ENCODE measurements at regions not wholly inside any gene's neighbourhood (a gene's known extent, or its start where the extent isn't known, plus 50 kb on each side); places are given as distances from the start of the nearest gene placed in this dataset.

GRCh38 chr3:130569461-130570365 is 52.7 kb downstream of the COL6A6 start:
- Histone ChIP-seq H3K9ac (ENCODE audit: low read length in 3 of 3) (no peak overlapping the region), H3K4me3 (ENCODE audit: low read length in 3 of 3) (no peak overlapping the region), H3K9me3 (ENCODE audit: control insufficient read depth in 2 of 3, insufficient read depth in 1 of 3, low read length in 3 of 3) (no peaks in the 10 kb centered on the region), H3K4me1 (ENCODE audit: control insufficient read depth in 2 of 3, insufficient read depth in 2 of 3, low read depth in 1 of 3, low read length in 3 of 3) (no peaks in the 10 kb centered on the region), H3K27ac (ENCODE audit: low read depth in 2 of 2, low read length in 2 of 2) (no peak overlapping the region), H3K36me3 (ENCODE audit: control insufficient read depth in 2 of 3, insufficient read depth in 3 of 3, low read length in 3 of 3) (no peaks in the 10 kb centered on the region), H3K27me3 (ENCODE audit: control insufficient read depth, insufficient read depth, low read length) (no peaks in the 10 kb centered on the region)
- intact Hi-C loops (cut with DNase I): no loop called here
- TF ChIP-seq, protein P1, sequence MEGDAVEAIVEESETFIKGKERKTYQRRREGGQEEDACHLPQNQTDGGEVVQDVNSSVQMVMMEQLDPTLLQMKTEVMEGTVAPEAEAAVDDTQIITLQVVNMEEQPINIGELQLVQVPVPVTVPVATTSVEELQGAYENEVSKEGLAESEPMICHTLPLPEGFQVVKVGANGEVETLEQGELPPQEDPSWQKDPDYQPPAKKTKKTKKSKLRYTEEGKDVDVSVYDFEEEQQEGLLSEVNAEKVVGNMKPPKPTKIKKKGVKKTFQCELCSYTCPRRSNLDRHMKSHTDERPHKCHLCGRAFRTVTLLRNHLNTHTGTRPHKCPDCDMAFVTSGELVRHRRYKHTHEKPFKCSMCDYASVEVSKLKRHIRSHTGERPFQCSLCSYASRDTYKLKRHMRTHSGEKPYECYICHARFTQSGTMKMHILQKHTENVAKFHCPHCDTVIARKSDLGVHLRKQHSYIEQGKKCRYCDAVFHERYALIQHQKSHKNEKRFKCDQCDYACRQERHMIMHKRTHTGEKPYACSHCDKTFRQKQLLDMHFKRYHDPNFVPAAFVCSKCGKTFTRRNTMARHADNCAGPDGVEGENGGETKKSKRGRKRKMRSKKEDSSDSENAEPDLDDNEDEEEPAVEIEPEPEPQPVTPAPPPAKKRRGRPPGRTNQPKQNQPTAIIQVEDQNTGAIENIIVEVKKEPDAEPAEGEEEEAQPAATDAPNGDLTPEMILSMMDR (IDR thresholded peaks at IDR 0.05; ENCODE audit: borderline replicate concordance, extremely low read depth, insufficient read depth): no peak
- DNase-seq (no peak), FAIRE-seq (no peak)

GRCh38 chr3:130572769-130573168 is 55.8 kb downstream of the COL6A6 start:
- no peak for DNase-seq
- H3K9me3 ChIP-seq (ENCODE audit: control insufficient read depth in 2 of 3, insufficient read depth in 1 of 3, low read length in 3 of 3): no peaks in the 10 kb centered on the region
- H3K4me1 ChIP-seq (ENCODE audit: control insufficient read depth in 2 of 3, insufficient read depth in 2 of 3, low read depth in 1 of 3, low read length in 3 of 3): no peaks in the 10 kb centered on the region
- H3K27me3 ChIP-seq (ENCODE audit: control insufficient read depth, insufficient read depth, low read length): no peaks in the 10 kb centered on the region
- H3K4me3 ChIP-seq (ENCODE audit: low read length in 3 of 3): no peak overlapping the region
- TF ChIP-seq, protein P1 (IDR thresholded peaks at IDR 0.05; ENCODE audit: borderline replicate concordance, extremely low read depth, insufficient read depth): no peak
- FAIRE-seq: no peak
- no peaks in the 10 kb centered on the region for H3K36me3 ChIP-seq (ENCODE audit: control insufficient read depth in 2 of 3, insufficient read depth in 3 of 3, low read length in 3 of 3)
- intact Hi-C loops (cut with DNase I): no loop called here
- H3K27ac ChIP-seq (ENCODE audit: low read depth in 2 of 2, low read length in 2 of 2): no peak overlapping the region
- no peak overlapping the region for H3K9ac ChIP-seq (ENCODE audit: low read length in 3 of 3)

GRCh38 chr3:130576375-130577266 is 59.6 kb downstream of the COL6A6 start:
- Histone ChIP-seq H3K27ac (ENCODE audit: low read depth in 2 of 2, low read length in 2 of 2) (no peak overlapping the region), H3K9ac (ENCODE audit: low read length in 3 of 3) (no peak overlapping the region)
- FAIRE-seq: no peak

More at GRCh38 chr3:130576375-130577266, 59.6 kb downstream of the COL6A6 start:
- peak in 2 of 5 donors; percentile 11 to 13 for DNase-seq
- Histone ChIP-seq H3K4me1 (ENCODE audit: control insufficient read depth in 2 of 3, insufficient read depth in 2 of 3, low read depth in 1 of 3, low read length in 3 of 3) (no peaks in the 10 kb centered on the region), H3K9me3 (ENCODE audit: control insufficient read depth in 2 of 3, insufficient read depth in 1 of 3, low read length in 3 of 3) (no peaks in the 10 kb centered on the region), H3K4me3 (ENCODE audit: low read length in 3 of 3) (no peak overlapping the region), H3K36me3 (ENCODE audit: control insufficient read depth in 2 of 3, insufficient read depth in 3 of 3, low read length in 3 of 3) (no peaks in the 10 kb centered on the region), H3K27me3 (ENCODE audit: control insufficient read depth, insufficient read depth, low read length) (no peaks in the 10 kb centered on the region)
- TF ChIP-seq, protein P1 (IDR thresholded peaks at IDR 0.05; ENCODE audit: borderline replicate concordance, extremely low read depth, insufficient read depth): no peak
- intact Hi-C loops (cut with DNase I): no loop called here

All from kidney (tissue), 13 donors.